Naive B cell (primary cell): ENCODE measurements at regions not wholly inside any gene's neighbourhood (a gene's known extent, or its start where the extent isn't known, plus 50 kb on each side); places are given as distances from the start of the nearest gene placed in this dataset.

Source experiments
- ATAC-seq, 2 donors: fragments of 150-1000 bp; cut with Tn5 transposase; 2 replicates each; pipeline ENCODE4 v1.10.0; 2021; ENCODE audit warnings: low read depth in 2 of 2, mild to moderate bottlenecking in 2 of 2, moderate library complexity in 2 of 2
- DNase-seq: peaks from one replicate; pipeline ENCODE4 v3.0.0; 2022
- H3K27ac Mint-ChIP-seq, 6 donors: one replicate each; pipeline ENCODE4 v1.8.0; 2020 to 2022; ENCODE audit warnings: mild to moderate bottlenecking in 6 of 6, mixed read lengths in 6 of 6, moderate library complexity in 5 of 6, inconsistent platforms in 2 of 6
- H3K27me3 Mint-ChIP-seq, 3 donors: one replicate each; pipeline ENCODE4 v1.8.0; 2021 to 2022; ENCODE audit warnings: mixed read lengths in 3 of 3, mild to moderate bottlenecking in 1 of 3
- H3K36me3 Mint-ChIP-seq, 2 donors: one replicate each; pipeline ENCODE4 v1.8.0; 2020 to 2022; ENCODE audit warnings: mixed read lengths in 2 of 2, inconsistent platforms in 1 of 2, mild to moderate bottlenecking in 1 of 2
- H3K4me1 Mint-ChIP-seq, 3 donors: one replicate each; pipeline ENCODE4 v1.8.0; 2020 to 2022; ENCODE audit warnings: mixed read lengths in 3 of 3, inconsistent platforms in 1 of 3, mild to moderate bottlenecking in 1 of 3, moderate library complexity in 1 of 3
- H3K4me3 Mint-ChIP-seq, 8 donors: one replicate each; pipeline ENCODE4 v1.8.0; 2020 to 2022; ENCODE audit warnings: mild to moderate bottlenecking in 8 of 8, mixed read lengths in 8 of 8, moderate library complexity in 8 of 8, inconsistent platforms in 2 of 8
- H3K9me3 Mint-ChIP-seq, 7 donors: one replicate each; pipeline ENCODE4 v1.8.0; 2020 to 2022; ENCODE audit warnings: mixed read lengths in 7 of 7, mild to moderate bottlenecking in 5 of 7, inconsistent platforms in 2 of 7, moderate library complexity in 1 of 7

DNA sequence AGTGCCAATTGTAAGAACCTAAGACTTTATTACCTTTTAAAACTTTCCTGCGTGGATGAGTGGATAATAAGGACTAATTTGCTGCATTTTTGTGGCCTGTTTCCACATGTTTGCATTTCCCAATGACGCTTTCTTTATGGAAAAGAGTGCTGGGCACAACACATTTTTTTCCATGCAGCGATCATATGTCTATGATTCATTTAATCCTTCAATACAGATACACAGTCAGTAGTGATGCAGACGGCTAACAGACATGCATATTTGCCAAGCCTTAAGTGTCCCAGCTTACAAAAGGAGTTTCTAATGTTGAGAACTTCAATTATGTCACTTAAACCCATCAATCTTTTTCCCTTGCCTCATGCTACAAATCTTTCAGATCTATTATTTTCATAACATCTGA lies 239.8 kb upstream of the PREP start:
- H3K36me3 Mint-ChIP-seq = no peaks in the 10 kb centered on the region
- H3K9me3 Mint-ChIP-seq = no peaks in the 10 kb centered on the region
- ATAC-seq (no peak), DNase-seq (no peak)
- no peak overlapping the region for H3K27ac Mint-ChIP-seq
- H3K4me3 Mint-ChIP-seq = no peak overlapping the region
- no peaks in the 10 kb centered on the region for H3K4me1 Mint-ChIP-seq
- H3K27me3 Mint-ChIP-seq = peaks cover 9 to 23% (median 14%) of the 10 kb centered on the region in 3 donors

DNA sequence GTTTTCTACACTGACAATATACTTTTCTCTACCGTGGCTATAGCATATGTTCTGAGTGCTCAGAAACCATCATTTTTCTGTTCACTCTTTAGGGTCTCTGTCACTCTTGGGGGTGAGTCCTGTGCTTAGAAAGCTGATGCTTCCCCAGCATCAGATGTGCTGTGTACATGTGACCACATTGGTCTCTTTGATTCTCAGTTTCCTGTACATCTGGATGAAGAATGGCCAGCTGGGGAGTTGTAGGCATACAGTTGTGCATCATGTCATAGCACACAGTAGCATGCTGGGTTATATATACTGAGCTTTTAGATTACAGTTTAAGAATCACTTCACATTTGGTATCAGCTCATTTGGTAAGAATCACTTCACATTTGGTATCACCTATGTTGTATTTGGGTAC lies 238.6 kb upstream of the PREP start:
- Mint-ChIP-seq H3K4me1 (no peaks in the 10 kb centered on the region), H3K9me3 (no peaks in the 10 kb centered on the region), H3K36me3 (no peaks in the 10 kb centered on the region), H3K27ac (no peak overlapping the region), H3K4me3 (no peak overlapping the region), H3K27me3 (peaks cover 6 to 16% (median 10%) of the 10 kb centered on the region in 3 donors)
- DNase-seq (no peak), ATAC-seq (no peak)

DNA sequence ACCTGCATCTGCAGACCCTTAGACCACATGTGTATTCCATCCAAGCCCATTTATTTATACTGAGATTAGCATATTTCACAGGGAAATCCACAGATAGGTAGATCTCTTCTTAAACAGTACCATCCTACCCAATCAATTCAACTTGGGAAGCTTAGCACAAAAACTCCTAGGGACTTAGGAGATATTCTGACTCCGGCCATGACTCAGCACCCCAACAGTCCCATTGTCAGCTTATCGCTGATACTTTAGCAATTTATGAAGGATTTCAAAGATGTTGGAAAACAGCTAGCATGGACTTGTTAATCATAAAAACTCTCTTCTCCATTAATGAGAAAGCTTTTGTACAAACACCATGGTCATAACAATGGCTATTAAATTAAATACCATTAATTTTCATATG lies 236.2 kb upstream of the PREP start:
- ATAC-seq = no peak
- Mint-ChIP-seq H3K4me1 (no peaks in the 10 kb centered on the region), H3K36me3 (no peaks in the 10 kb centered on the region), H3K27ac (no peak overlapping the region), H3K27me3 (peaks cover 9 to 10% (median 9%) of the 10 kb centered on the region in 3 donors), H3K9me3 (peaks cover 0 to 2% (median 0%) of the 10 kb centered on the region in 7 donors), H3K4me3 (no peak overlapping the region)
- DNase-seq = no peak

DNA sequence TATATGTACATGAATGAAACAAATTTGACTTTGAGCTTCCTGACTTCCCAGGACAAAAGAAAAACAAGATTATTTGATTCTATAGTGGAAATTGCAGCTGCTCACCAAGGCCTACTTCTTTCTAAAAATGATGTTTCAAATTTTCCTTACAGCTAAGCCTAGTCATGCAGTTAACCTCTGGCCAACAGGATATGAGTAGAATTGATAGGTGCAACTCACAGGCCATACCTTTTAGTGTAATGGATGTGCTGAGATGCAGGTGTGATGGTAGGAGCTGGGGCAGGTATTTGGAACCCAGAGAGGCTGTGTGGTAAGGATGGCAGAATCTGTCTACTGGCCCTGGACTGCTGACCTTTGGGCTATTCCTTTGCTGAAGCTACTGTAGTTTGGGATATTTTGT lies 230.9 kb upstream of the PREP start:
- Mint-ChIP-seq H3K4me3 (no peak overlapping the region), H3K27ac (no peak overlapping the region), H3K36me3 (peaks cover 9 to 12% of the 10 kb centered on the region in 2 donors), H3K9me3 (peaks cover 2 to 21% (median 5%) of the 10 kb centered on the region in 7 donors), H3K4me1 (no peaks in the 10 kb centered on the region), H3K27me3 (peaks cover 10 to 19% (median 19%) of the 10 kb centered on the region in 3 donors)
- DNase-seq (no peak), ATAC-seq (no peak)

DNA sequence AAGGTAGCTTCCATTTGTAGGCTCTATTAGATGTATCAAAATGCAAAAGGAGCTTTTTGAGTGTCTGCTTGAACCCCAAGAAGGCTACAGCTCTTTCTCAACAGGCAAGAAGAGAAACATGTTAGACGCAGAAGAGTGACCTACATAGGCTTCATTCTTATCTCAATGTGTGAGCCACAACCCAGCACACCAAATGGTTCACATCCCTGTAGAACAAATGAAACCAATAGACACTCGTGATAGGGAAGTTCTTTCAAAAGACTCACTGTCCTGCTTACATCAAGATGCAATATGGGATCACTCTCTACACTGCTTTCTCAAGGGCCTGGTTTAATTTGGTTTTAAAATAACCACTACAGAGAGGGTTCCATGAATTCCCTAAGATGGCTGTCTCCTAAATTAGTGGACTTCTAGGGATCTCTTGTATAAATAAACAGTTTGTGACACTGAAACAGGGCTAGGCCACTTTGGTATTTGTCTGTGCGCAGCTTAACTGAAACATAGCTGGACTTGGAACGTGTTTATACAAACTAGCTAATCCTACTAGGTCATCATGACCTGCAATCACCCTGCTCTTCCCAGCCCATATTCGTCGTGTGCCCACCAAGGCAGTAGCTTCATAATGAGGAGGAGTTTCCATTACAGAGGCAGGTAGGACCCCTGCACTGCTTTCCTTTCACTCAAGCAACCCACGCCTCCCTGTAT lies 225.4 kb upstream of the PREP start:
- Mint-ChIP-seq H3K36me3 (peaks cover 9 to 12% of the 10 kb centered on the region in 2 donors), H3K27ac (no peak overlapping the region), H3K4me3 (no peak overlapping the region), H3K27me3 (peaks cover 10 to 34% (median 27%) of the 10 kb centered on the region in 3 donors), H3K9me3 (peaks cover under 1 to 21% (median 5%) of the 10 kb centered on the region in 7 donors), H3K4me1 (no peaks in the 10 kb centered on the region)
- no peak for DNase-seq
- no peak for ATAC-seq

GRCh38 chr6:105626295-105627158 lies 223.6 kb upstream of the PREP start:
- Mint-ChIP-seq H3K4me1 (no peaks in the 10 kb centered on the region), H3K9me3 (peaks cover 0 to 15% (median 3%) of the 10 kb centered on the region in 7 donors), H3K36me3 (peaks cover 9 to 12% of the 10 kb centered on the region in 2 donors), H3K27me3 (peaks cover 10 to 41% (median 39%) of the 10 kb centered on the region in 3 donors), H3K4me3 (no peak overlapping the region), H3K27ac (no peak overlapping the region)
- ATAC-seq (no peak), DNase-seq (no peak)

- Mint-ChIP-seq H3K27ac (no peak overlapping the region), H3K4me3 (no peak overlapping the region), H3K36me3 (no peaks in the 10 kb centered on the region), H3K27me3 (peaks cover 4 to 32% (median 22%) of the 10 kb centered on the region in 3 donors), H3K9me3 (no peaks in the 10 kb centered on the region), H3K4me1 (no peaks in the 10 kb centered on the region)
- ATAC-seq (no peak), DNase-seq (no peak)
Observed at GRCh38 chr6:105624021-105624420, 221.1 kb upstream of the PREP start.

GRCh38 chr6:105622226-105622625 lies 219.3 kb upstream of the PREP start:
- ATAC-seq (no peak), DNase-seq (no peak)
- H3K27ac Mint-ChIP-seq = no peak overlapping the region
- H3K36me3 Mint-ChIP-seq = no peaks in the 10 kb centered on the region
- no peak overlapping the region for H3K4me3 Mint-ChIP-seq
- H3K27me3 Mint-ChIP-seq = peaks cover 7 to 33% (median 22%) of the 10 kb centered on the region in 3 donors
- peaks cover 0 to under 1% (median 0%) of the 10 kb centered on the region in 7 donors for H3K9me3 Mint-ChIP-seq
- no peaks in the 10 kb centered on the region for H3K4me1 Mint-ChIP-seq

- H3K4me1 Mint-ChIP-seq = no peaks in the 10 kb centered on the region
- DNase-seq = no peak
- H3K27me3 Mint-ChIP-seq = peaks cover 7 to 35% (median 22%) of the 10 kb centered on the region in 3 donors
- no peaks in the 10 kb centered on the region for H3K36me3 Mint-ChIP-seq
- H3K4me3 Mint-ChIP-seq = no peak overlapping the region
- ATAC-seq = no peak
- H3K27ac Mint-ChIP-seq = no peak overlapping the region
- peaks cover 0 to 2% (median 0%) of the 10 kb centered on the region in 7 donors for H3K9me3 Mint-ChIP-seq
Observed at GRCh38 chr6:105621564-105622175, 218.8 kb upstream of the PREP start.

- peaks cover 0 to 3% (median 0%) of the 10 kb centered on the region in 7 donors for H3K9me3 Mint-ChIP-seq
- no peak overlapping the region for H3K27ac Mint-ChIP-seq
- no peak for DNase-seq
- no peaks in the 10 kb centered on the region for H3K4me1 Mint-ChIP-seq
- H3K27me3 Mint-ChIP-seq = peaks cover 7 to 35% (median 22%) of the 10 kb centered on the region in 3 donors
- ATAC-seq = no peak
- no peak overlapping the region for H3K4me3 Mint-ChIP-seq
- no peaks in the 10 kb centered on the region for H3K36me3 Mint-ChIP-seq
Observed at GRCh38 chr6:105620878-105621277, 218.0 kb upstream of the PREP start.

DNA sequence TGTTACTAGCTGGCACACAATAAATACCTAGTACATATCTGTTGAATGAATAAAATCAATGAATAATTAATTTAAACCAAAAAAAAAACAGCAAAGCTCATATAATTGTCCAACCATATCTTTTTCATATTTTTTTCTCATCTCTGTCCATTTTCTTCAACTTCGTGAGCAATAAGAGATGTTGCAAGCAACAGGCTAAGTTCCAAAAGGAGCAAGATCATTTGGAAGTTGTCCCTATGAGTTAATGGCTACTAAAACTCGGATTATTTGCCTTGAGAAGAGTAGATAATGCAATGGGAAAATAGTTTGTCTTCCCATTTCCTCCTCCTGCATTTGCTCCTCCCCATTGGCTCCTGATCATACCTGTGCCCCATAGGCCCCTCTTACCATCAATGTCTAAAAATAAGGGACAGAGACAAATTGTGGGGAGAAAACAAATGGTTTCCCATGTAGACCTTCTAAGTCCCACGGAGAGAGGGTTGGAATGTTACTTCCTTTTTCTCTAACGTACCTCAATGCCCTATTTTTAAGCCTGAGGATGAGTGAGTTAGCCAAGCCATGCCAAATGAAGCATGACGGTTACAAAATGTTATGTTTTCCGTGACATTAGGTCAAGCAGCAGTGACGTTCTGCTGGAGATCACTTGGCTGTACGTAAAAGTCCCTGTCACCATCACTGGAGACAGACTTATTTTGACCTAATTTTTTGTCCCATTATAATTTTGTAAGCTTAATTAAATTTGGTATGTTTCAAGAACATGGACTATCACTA lies 217.3 kb upstream of the PREP start:
- no peak for DNase-seq
- no peaks in the 10 kb centered on the region for H3K4me1 Mint-ChIP-seq
- H3K27me3 Mint-ChIP-seq = peaks cover 7 to 35% (median 20%) of the 10 kb centered on the region in 3 donors
- H3K36me3 Mint-ChIP-seq = peaks cover 0 to under 1% of the 10 kb centered on the region in 2 donors
- no peak for ATAC-seq
- H3K27ac Mint-ChIP-seq = no peak overlapping the region
- peaks cover 0 to 7% (median 3%) of the 10 kb centered on the region in 7 donors for H3K9me3 Mint-ChIP-seq
- H3K4me3 Mint-ChIP-seq = no peak overlapping the region

- H3K27me3 Mint-ChIP-seq = peaks cover 3 to 25% (median 6%) of the 10 kb centered on the region in 3 donors
- no peak for ATAC-seq
- no peak overlapping the region for H3K4me3 Mint-ChIP-seq
- H3K27ac Mint-ChIP-seq = no peak overlapping the region
- H3K36me3 Mint-ChIP-seq = peaks cover 0 to 6% of the 10 kb centered on the region in 2 donors
- peaks cover 3 to 12% (median 6%) of the 10 kb centered on the region in 7 donors for H3K9me3 Mint-ChIP-seq
- no peak for DNase-seq
- no peaks in the 10 kb centered on the region for H3K4me1 Mint-ChIP-seq
Observed at GRCh38 chr6:105618247-105618646, 215.4 kb upstream of the PREP start.

DNA sequence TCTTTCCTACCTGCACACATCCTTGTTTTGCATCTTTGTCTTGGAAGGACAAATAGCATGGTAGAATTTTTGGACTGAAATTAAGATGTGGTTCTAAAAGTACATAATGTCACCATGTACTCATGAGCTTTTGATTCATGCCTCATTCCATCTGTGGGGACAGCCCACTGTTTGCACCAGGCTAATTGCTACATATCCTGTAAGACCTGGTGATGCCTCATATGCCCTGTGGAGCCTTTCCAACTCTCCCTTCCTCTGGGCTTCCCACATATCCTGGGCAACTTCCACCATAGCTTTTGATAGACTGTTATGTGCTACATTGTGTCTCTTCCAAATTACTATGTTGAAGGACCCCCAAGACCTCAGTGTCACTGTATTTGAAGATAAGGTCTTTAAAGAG lies 213.6 kb upstream of the PREP start:
- H3K36me3 Mint-ChIP-seq = peaks cover 0 to 6% of the 10 kb centered on the region in 2 donors
- peaks cover 3 to 12% (median 6%) of the 10 kb centered on the region in 7 donors for H3K9me3 Mint-ChIP-seq
- peaks cover 0 to 13% (median 3%) of the 10 kb centered on the region in 3 donors for H3K27me3 Mint-ChIP-seq
- no peaks in the 10 kb centered on the region for H3K4me1 Mint-ChIP-seq
- DNase-seq (no peak), ATAC-seq (no peak)
- no peak overlapping the region for H3K4me3 Mint-ChIP-seq
- H3K27ac Mint-ChIP-seq = peak overlapping the region in 1 of 6 donors; percentile 54
